Osteoblast (primary cell): ENCODE measurements at regions not wholly inside any gene's neighbourhood (a gene's known extent, or its start where the extent isn't known, plus 50 kb on each side); places are given as distances from the start of the nearest gene placed in this dataset.

Experiments
- DNase-seq: peaks from one replicate; pipeline ENCODE4 v3.0.0; 2011; ENCODE audit warnings: low spot score, mixed read lengths; ENCODE audit not compliant: insufficient read length; ENCODE audit errors: missing footprints
- H2AFZ ChIP-seq: 2 replicates; pipeline ENCODE4 v1.6.0; 2011; ENCODE audit warnings: mild to moderate bottlenecking, low read length
- H3K27ac ChIP-seq: 2 replicates; pipeline ENCODE4 v1.5.1; 2011; ENCODE audit warnings: mild to moderate bottlenecking, low read depth, low read length, moderate library complexity
- H3K27me3 ChIP-seq: 2 replicates; pipeline ENCODE4 v1.6.0; 2012; ENCODE audit warnings: mild to moderate bottlenecking, control low read depth, inconsistent platforms, low read length, moderate library complexity; ENCODE audit not compliant: insufficient read depth
- H3K36me3 ChIP-seq: 2 replicates; pipeline ENCODE4 v1.5.1; 2011; ENCODE audit warnings: mild to moderate bottlenecking, low read length, control low read depth, moderate library complexity; ENCODE audit not compliant: insufficient read depth
- H3K4me1 ChIP-seq: 2 replicates; pipeline ENCODE4 v1.5.1; 2011; ENCODE audit warnings: mild to moderate bottlenecking, low read length, control low read depth, moderate library complexity; ENCODE audit not compliant: insufficient read depth
- H3K4me2 ChIP-seq: 2 replicates; pipeline ENCODE4 v1.6.0; 2011; ENCODE audit warnings: mild to moderate bottlenecking, low read length; ENCODE audit not compliant: insufficient read depth
- H3K4me3 ChIP-seq: fragments of 200-600 bp; sonication (generic); 3 replicates; pipeline ENCODE4 v1.5.1; 2012; ENCODE audit warnings: mild to moderate bottlenecking, low read length, inconsistent platforms; ENCODE audit not compliant: insufficient read depth
- H3K79me2 ChIP-seq: 2 replicates; pipeline ENCODE4 v1.6.0; 2012; ENCODE audit warnings: mild to moderate bottlenecking, low read length, control low read depth, inconsistent platforms; ENCODE audit not compliant: insufficient read depth
- H3K9me3 ChIP-seq: 2 replicates; pipeline ENCODE4 v1.5.1; 2011; ENCODE audit warnings: low read depth, low read length, control low read depth
- H4K20me1 ChIP-seq: 2 replicates; pipeline ENCODE4 v1.6.0; 2012; ENCODE audit warnings: mild to moderate bottlenecking, low read length, control low read depth; ENCODE audit not compliant: insufficient read depth
- CTCF ChIP-seq: IDR thresholded peaks from 2 replicates; pipeline ENCODE4 v1.5.1; 2011; ENCODE audit warnings: mild to moderate bottlenecking, low read depth, low read length, moderate library complexity; ENCODE audit errors: extremely low read depth

DNA sequence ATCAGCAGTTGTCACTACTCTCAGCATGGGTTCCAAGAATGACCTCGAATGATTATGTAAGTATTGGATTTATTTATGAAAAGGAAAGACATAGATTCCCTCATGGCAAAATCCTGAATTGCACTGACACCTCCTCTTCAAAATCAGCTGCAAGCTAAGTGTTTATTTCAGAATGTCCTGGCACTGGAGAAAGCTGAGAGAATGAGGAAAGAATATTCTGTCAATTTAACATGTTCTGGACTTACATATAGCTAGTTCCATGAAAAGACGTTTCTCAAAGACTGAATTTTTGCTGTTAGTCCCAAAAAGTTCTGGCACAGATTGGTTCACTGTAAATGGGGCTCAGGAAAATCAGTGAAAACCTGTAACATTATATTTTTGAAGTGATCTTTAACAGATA, 120.3 kb downstream of the NREP start:
- no peak overlapping the region for H3K4me2 ChIP-seq
- H4K20me1 ChIP-seq: no peaks in the 10 kb centered on the region
- no peak overlapping the region for H3K27ac ChIP-seq
- H3K79me2 ChIP-seq: no peaks in the 10 kb centered on the region
- DNase-seq: no peak
- no peak overlapping the region for H2AFZ ChIP-seq
- no peak for TF ChIP-seq CTCF
- no peaks in the 10 kb centered on the region for H3K36me3 ChIP-seq
- H3K4me3 ChIP-seq: no peak overlapping the region
- peaks cover 2% of the 10 kb centered on the region for H3K9me3 ChIP-seq
- H3K27me3 ChIP-seq: no peaks in the 10 kb centered on the region
- H3K4me1 ChIP-seq: peaks cover 13% of the 10 kb centered on the region

DNA sequence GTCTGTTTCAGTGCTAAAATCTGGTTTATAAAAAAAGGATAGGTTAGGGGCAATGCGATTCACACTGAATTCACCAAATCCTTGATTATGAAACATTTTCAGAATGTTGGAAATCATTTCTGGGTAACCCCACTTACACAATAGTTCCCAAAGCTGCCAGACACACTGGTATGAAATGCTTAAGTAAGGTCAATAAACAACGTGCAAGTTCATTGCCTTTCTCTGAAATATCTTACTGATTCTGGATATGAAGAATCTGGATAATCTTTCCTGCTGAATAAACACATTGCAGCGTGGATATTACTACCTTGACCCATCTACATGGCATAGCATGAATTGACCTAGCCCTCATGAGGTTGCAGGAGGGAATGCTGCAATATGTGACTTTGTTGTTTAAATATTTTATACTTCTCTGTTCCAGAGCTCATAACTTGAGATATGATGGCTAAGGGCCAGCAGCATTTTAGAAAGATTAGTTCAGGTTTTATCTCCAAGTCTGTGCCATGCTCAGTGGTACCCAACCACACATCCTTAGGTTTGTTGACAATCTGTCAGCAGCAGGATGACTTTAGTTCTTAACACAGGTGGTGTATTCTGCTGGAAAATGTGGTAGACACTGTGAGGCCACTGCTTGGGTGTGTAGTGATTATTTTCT, 121.0 kb downstream of the NREP start:
- H4K20me1 ChIP-seq: no peaks in the 10 kb centered on the region
- H3K4me1 ChIP-seq: peaks cover 11% of the 10 kb centered on the region
- no peaks in the 10 kb centered on the region for H3K27me3 ChIP-seq
- H3K9me3 ChIP-seq: peaks cover 2% of the 10 kb centered on the region
- DNase-seq: no peak
- H2AFZ ChIP-seq: no peak overlapping the region
- H3K4me3 ChIP-seq: no peak overlapping the region
- H3K36me3 ChIP-seq: no peaks in the 10 kb centered on the region
- peak overlapping the region; percentile 14 for H3K4me2 ChIP-seq
- H3K27ac ChIP-seq: no peak overlapping the region
- no peak for TF ChIP-seq CTCF
- H3K79me2 ChIP-seq: no peaks in the 10 kb centered on the region

DNA sequence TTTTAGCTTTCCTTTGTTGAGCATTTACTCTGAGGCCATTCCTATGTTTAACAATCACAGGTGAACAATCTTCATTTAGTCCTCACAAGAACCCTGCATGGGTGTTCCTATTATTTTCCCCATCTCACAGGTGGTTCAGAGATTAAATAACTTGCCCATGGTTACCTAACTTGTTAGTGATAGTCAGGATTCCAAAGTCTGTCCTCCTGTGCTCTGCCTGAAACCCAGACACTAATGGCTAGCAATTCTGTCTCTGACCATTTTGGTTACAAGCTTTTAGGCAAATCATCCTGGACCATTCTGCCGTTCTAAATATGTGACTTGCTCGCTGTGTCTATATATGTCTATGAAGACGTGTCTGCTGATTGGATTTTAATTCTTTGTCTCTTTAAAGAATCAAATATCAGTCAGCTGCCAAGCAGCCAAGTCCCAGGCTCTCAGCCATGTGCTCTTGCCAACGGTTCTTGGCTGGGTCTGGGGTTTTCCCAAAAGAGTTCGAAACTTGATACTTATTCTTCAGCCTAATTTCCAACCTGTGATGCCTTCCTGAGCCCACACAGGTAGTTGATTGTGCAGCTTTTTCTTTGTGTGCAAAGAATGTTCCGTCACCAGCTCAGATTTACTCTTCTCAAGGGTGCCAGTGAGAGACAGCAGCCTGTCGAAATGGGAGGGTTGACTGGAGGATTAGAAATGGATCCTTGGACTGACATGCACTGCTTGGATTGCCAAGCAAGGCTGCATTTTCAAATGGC, 121.7 kb downstream of the NREP start:
- Histone ChIP-seq H3K4me2 (peak overlapping the region; percentile 14), H3K27me3 (no peaks in the 10 kb centered on the region), H3K36me3 (no peaks in the 10 kb centered on the region), H3K27ac (no peak overlapping the region), H3K4me3 (no peak overlapping the region), H2AFZ (no peak overlapping the region), H4K20me1 (no peaks in the 10 kb centered on the region), H3K9me3 (peaks cover 2% of the 10 kb centered on the region), H3K4me1 (peaks cover 11% of the 10 kb centered on the region), H3K79me2 (no peaks in the 10 kb centered on the region)
- TF ChIP-seq CTCF: no peak
- DNase-seq: no peak

GRCh38 chr5:111631328-111631727, 119.0 kb upstream of the STARD4 start:
- Histone ChIP-seq H3K36me3 (no peaks in the 10 kb centered on the region), H4K20me1 (no peaks in the 10 kb centered on the region), H3K4me1 (peaks cover 11% of the 10 kb centered on the region), H3K27ac (no peak overlapping the region), H3K4me3 (no peak overlapping the region), H2AFZ (no peak overlapping the region), H3K79me2 (no peaks in the 10 kb centered on the region), H3K9me3 (no peaks in the 10 kb centered on the region), H3K27me3 (no peaks in the 10 kb centered on the region), H3K4me2 (no peak overlapping the region)
- TF ChIP-seq CTCF: no peak
- DNase-seq: no peak
